GM21717 (cell line): ENCODE measurements at regions not wholly inside any gene's neighbourhood (a gene's known extent, or its start where the extent isn't known, plus 50 kb on each side); places are given as distances from the start of the nearest gene placed in this dataset.
"Not testable (repeated sequence)": the region's sequence is repeated elsewhere in the genome, so short reads cannot be mapped to it uniquely, and the experiment has no call there.

ENCODE experiments used
- ATAC-seq: cut with Tn5 transposase; IDR thresholded peaks from one replicate; pipeline ENCODE4 v1.9.1; 2021; ENCODE audit warnings: mild to moderate bottlenecking, moderate library complexity; ENCODE audit not compliant: unreplicated experiment

DNA sequence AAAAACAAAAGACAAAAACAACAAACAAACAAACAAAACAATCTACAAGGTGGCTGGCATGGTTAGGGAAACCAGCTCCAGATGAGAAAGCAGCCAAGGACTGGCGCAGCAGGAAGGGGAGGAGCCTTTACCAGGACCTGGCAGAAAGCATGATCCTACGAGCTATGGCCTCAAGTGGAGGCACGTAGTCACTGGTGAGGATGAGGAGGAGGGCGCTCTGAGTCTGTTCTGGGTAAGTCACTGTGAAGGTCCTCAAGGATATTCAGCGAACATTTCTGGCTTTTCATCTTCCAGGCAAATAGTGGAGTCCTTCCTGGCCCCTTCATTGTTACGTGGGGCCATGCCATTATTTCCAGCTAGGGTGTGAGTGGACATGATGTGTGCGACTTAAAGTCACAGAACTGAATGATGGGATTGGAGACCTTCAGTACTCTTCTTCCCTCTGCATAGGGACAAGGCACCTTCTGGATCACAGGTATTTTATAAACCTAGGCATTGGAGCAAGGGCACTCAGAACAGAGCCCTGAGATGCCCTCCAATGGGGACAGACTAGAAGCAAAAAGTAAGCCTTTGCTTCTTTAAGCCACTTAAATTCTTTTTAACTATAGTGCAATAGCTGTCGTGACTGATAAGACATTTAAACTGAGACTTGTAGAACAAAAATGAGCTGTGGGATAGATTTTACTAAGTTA, 771.3 kb downstream of the RAB28 start:
- no peak for ATAC-seq

DNA sequence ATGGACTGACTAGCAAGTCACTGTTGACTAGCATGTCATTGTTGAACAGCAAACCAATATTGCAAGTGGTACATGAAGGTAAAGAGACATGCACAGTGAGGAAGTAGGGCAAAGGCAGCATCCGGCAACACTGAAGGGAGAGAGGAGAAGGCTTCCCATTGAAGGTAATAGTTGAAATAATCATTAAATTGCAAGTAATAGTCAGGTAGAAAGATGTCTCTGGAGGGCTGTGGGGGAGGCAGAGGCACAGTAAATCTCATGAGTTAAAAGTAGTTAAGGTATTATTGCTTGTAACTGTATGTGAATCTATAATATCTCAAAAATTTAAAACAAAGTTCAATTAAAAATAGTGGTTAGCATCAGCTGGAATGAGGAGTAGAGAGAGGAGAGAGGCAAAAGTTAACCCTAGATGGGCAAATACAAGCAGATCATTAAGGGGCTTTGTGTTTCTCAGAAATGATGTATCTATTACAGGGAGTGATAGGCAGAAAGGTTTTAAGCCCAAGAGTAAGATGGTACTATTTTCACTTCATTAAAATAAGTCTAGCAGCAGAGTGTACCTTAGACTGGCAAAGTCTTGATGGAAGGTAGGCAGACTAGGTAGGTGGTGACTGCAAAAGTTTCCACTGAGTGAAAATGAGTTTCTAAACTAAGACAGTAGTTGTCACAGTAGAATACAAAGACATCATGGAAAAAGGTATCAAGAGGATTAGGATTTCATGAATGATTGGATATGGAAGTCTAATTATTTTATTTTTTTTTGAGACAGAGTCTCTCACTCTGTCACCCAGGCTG, 776.6 kb downstream of the RAB28 start:
- no peak for ATAC-seq

DNA sequence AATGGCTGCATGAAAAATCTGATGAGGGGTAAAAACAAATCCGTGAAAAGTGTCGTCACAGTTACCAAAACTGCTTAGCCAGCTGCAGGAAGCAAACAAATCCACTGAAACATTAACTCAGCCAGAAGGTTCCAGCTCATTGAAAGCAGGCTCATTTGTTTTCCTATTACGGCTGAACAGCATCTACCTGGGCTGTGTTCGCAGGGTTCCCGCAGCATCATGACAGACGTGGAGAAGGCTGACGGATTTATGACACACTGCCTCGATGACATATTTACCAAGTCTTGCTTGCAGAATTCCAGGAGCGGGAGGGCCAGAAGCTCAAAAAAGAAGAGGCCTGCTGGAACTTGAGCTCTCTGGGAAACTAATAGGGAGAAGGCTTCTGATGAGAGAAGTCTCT, 781.1 kb downstream of the RAB28 start:
- no peak for ATAC-seq

DNA sequence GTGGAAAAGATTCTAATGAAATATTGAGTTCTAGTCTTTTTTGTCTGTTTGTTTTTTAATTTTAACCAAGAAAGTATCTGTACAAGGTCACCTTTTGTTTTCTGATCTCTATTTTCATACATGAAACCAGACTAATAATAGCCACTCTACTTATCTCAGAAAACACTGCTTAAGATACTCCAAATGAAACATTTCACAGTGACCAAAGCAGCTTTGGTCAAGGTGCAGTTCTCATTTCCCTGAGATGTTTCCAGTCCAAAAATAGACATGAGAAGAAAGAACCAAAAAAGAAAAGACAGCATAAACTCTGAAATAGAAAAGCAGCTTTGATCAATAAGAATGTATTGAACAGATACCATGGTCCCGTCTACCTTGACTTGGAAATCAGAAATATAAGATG, 782.8 kb downstream of the RAB28 start:
- no peak for ATAC-seq

DNA sequence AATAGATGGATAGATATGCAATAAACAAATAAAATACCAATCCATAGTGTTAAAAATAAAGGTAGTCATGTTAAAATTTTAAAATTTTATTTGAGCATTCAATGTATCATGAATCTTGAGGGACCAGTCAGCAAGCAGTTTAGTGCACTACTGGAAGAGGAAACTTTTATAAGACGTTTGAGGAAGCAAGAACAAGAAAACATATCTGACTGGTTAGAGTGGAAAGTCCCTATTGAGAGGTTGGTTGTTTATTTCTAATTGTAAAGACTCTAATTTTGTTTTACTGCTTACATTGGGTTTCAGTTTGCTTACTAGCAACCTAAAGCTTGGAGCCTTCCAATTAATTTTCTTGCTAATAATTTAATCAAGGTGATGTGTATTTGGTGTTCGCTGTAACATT, 786.2 kb downstream of the RAB28 start:
- no peak for ATAC-seq

DNA sequence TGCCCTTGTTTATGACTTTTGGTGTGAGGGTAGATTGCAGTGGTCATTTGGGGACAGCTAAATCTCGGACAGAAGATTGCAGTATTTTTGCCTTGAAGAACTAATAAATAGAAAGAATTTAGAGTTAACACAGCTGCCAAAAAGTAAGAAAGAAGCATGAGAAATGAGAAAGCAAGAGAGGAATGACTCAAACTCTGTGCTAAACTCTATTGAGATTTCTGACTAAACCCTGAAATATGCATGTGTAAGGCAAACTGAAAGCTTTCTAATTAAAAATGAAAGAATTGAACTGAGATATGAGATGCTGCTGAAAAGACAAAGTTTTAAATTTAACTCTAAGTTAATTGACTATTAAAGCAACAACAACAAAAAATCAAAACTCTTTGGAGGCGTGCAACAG, 791.3 kb downstream of the RAB28 start:
- no peak for ATAC-seq

DNA sequence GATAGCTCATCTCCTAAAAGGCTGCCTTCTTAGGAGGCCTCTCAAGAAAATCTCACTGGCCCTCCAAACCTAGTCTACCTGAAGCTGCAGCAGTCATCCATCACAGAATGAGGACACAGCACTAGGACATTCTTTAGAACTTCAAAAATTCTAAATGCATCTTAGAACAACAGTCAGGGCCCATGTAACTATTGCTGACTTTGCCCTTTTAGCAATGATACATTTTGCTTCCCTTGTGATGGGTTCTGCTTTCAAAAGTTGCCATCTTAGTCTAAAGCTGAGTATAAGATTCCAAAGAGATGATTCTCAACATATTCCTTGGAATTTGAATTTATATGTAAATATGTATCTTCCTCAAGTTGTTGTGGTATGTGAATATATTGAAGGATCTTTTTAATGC, 793.0 kb downstream of the RAB28 start:
- ATAC-seq, result no peak

DNA sequence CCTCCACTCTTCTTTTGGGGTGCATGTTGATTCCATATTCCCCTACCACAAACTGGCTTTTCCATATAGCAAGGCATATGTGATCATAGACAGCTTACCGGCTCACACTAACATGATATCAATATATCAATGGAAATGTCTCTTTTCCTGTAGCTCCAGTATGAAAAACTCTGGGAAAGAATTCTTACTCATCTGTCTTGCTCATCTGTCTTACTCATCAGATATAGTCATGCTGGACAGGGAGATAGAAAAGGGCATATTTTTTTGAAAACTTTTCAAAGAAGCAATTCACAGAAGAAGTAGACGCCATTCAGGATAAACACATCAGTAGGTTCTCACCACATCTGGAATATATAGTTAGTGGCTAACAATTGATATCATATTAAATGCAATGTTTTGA, 794.7 kb downstream of the RAB28 start:
- ATAC-seq, result no peak

DNA sequence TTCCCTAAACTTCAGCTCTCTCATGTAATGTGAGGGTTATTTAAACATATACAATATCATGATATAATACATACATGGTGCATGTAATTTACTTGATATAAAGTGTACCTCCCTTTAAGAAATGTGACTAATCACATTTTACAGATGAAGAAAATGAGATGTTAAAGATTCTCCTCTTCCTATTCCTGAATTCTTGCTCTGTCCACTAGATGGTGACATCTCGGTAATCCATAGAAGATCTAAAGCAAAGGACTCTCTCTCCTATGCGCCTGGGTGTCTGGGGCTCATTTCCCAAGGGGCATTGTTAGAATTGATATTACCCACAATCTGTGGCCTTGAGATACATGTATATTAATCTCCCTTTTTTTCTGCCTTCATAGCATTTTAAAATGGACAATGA, 804.9 kb downstream of the RAB28 start:
- ATAC-seq, result no peak

DNA sequence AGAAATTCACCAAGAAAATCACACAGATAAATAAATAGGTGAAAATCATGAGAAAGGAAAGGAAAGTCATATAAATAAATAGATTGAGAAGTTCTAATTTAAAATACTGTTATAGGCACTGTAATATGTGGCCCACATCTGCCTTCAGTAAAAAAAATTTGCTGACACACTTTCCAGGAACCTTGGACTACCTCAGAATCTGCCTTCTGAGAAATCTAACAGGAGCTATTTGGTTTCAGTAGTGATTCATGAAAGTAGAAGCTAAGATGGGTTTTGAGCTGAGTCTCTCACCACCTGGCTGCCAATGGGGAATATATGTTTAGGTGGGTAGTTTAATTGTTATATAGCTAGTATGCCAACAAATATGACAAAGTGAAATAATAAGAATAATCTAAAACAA, 810.0 kb downstream of the RAB28 start:
- no peak for ATAC-seq

DNA sequence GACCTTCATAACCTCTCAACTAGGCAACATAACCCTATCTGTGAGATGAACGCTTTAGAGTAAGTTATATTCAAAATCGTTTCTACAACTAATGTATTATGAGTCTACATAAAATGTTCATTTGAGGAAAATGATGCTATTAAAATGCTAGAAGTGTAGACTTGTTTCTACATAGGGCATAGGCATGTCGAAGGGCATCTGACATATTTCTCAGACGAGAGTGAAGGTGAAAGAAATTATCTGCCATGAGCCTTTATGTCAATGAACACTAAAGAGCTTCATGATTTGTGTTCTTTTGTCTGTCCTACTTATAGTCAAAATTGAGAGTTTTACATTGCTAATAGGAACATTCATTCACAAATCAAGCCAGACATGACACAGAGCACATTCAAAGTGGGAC, 811.8 kb downstream of the RAB28 start:
- no peak for ATAC-seq

DNA sequence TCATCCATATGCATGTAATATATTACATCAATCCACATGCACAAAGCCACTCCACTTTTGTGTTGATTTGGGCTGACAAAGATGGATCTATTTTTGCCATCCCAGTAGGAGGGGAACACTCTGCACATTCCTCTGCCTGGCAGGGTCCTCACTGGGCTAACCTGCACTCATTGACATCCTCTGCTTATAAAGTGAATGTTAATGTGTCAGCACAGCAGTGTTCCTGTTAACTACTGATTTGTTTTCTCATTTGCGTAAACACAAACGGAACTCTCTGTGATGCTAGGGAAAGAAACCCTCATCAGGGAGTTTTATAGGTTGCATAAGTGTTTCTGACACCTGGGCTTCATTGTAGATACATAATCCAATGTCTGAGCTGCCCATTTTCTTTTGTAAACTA, 826.0 kb downstream of the RAB28 start:
- no peak for ATAC-seq

DNA sequence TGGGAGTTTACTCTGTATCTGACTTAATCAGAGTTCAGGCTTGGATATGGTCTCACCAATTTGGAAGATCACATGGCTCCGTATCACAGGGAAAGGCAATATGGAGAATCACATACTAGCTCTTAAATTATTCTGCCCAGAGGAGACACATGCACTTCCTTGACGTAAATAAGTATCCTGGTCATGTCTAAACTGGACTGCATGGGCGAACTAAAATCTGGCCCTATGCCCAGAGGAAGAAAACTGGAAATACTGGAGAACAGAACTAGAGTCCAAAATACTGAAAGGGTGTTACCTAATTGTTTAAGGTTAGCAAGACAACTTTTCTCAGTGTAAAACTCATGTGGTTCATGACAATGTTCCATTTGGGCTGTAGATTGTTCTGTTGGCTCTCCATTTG, 832.3 kb downstream of the RAB28 start:
- ATAC-seq, result no peak

DNA sequence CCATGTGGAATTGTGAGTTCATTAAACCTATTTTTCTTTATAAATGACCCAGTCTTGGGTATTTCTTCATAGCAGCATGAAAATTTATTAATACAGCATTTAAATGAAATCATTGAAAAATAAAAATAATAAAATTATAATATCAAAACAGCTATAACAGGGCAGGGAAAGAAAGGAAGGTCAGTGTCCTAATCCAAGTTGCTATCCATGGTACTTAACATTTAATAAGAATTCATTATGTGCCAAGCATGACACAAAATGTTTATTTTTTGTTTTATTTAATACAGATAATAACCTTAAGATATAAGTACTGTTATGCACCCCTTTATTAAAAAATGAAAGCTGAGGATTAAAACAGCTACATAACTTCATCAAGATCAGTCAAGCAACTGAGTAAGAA, 838.4 kb downstream of the RAB28 start:
- ATAC-seq, result no peak

DNA sequence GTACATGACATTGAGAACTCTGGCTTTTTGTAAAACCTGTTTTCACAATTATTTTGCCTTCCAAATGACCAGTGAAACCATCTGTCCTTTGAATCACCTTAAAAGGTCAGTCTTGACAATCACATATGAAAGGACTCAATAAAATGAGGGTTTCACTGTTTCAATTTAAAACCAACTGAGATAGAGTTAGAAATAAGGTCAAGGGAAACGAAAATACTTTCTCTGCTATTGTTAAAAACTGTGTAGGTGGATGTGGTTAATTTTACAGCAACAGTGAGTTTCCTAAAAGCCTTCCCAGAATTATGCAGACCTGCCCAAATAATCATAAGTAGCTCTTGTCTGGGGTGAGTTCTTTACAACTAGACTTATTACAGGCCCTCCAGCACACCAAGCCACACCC, 839.9 kb downstream of the RAB28 start:
- ATAC-seq, result no peak

DNA sequence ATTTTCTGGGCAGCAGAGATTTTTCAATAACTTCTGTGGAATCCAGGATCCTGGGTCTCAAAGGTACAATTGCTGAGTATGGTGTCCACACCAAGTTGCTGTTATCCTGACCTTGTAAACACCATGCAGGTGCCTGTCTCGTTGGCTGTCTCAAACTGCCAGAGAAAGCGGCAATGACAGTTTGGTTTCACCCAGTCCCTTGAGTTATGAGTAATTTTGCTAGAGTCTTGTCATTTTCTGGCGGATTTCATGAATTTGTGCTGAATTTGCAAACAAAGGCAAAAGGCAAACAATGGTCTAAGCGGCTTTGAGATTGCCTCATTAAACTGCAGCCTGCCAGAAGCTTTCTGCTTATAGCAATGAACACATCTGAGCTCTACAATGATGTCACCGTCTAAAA, 847.9 kb downstream of the RAB28 start:
- no peak for ATAC-seq

DNA sequence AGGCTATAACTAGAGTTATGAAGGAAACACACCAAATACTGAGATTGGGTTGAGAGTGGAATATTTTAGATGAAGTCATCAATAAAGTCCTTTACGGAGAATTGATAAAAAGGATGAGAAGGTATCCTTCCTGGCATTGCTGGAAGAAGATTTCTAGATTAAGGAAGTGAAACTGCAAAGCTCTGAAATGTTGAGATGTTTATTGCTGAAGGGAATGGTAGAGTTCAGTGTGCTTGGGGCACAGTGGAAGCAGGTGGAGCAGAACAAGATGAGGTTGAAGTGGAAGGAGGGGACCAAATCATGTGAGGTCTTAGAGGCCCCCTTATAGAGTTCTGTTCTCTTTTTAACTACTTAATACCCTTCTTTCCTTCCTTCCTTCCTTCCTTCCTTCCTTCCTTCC, 848.5 kb downstream of the RAB28 start:
- no peak for ATAC-seq

DNA sequence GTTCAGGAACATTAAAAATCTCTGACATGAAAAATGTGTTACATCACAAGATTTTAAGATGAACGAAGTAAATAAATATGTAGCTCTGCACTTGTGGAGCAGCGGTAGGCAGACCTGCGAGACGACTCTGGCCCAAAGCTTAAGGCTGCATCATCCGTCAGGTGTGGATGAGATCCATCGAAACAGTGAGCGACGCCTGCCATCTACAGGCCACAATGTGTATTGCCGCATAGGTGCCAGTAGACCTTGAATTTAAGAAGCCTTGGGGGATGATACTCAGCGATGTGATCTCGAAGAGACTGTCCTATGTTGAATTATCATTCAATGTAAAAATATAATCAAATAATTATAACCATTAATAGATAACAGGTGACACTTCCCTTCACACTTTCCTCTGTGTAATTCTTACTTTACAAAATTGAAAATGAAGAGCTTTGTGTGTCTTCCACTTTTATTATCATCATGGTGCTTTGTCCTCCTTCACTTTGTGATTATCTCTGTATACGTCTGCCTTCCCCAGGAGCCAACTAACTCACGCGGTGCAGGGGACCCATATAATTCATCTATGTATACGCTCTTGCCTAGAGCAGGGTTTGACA, 851.0 kb downstream of the RAB28 start:
- peak; percentile 99 for ATAC-seq

DNA sequence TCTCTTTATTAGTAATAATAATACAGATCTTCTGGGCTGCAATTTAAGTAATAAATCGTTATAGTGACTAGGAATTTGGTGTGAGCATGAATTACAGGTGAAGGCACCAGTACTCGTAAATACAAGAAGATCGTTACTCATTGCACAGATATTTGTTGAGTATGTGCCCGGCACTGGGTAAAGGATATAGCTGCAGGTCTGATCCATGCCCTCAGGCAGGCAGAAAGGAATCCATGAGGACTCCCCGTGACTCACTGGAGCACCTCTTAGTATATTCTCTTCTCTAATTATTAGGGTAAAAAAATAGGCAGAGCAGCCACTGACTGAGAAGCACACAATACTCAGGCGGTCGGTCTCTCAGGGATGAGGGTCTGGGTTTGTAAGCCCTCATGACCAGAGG, 868.3 kb downstream of the RAB28 start:
- no peak for ATAC-seq

DNA sequence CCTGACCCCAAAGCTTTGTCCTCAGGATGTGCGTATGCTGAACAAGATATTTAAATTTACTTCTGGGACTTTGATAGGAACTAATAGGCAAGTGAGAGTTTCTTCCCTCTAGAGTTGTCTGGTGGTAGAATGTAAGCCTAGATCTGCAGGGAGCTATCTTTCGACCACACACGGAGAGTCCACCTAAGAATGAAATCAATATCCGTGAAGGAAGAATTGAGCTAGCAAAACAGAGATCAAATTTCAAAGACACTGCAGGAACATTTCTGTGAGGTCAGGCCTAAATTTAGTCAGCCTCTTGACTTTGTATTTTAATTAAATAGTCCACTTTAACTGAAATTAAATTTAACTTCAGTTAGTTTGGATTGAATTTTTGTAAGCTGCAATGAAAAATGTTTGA, 871.3 kb downstream of the RAB28 start:
- ATAC-seq, result no peak

DNA sequence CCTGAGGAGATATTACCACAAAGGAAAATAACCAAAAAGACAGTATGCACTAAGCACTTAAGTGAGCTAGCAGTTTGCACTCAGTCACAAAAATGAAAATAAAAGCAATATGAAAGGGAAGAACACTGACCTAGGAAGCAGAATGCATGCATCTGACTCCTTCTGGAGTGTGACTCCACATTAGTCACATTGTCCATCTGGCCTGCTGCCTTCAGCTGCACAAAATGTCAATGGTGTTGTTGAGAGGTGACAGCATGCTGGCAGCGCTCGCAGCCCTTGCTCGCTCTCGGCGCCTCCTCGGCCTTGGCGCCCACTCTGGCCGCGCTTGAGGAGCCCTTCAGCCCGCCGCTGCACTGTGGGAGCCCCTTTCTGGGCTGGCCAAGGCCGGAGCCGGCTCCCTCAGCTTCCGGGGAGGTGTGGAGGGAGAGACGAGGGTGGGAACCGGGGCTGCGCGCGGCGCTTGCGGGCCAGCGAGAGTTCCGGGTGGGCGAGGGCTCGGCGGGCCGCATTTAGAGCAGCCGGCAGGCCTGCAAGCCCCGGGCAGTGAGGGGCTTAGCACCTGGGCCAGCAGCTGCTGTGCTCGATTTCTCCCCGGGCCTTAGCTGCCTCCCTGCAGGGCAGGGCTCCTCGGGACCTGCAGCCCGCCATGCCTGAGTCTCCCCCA, 874.8 kb downstream of the RAB28 start:
- not testable (repeated sequence) for ATAC-seq

DNA sequence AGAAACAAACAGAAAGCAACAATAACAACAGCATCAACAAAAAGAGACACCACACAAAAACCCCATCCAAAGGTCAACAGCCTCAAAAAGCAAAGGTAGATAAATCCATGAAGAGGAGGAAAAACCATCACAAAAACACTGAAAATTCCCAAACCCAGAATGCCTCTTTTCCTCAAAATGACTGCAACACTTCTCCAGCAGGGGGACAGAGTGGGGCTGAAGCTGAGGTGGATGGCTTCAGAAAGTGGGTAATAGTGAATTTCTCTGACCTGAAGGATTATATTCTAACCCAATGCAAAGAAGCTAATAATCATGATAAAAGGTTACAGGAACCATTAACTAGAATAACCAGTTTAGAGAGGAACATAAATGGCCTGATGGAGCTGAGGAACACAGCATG, 888.2 kb downstream of the RAB28 start:
- no peak for ATAC-seq
